Upper lobe of left lung (tissue), 6 donors: ENCODE measurements at regions not wholly inside any gene's neighbourhood (a gene's known extent, or its start where the extent isn't known, plus 50 kb on each side); places are given as distances from the start of the nearest gene placed in this dataset.

ENCODE experiments used
- ATAC-seq, 2 donors: fragments of 200-7000 bp; cut with Tn5 transposase; one replicate each; pipeline ENCODE4 v1.9.1; 2022; ENCODE audit warnings: mild to moderate bottlenecking in 2 of 2, moderate library complexity in 2 of 2; ENCODE audit not compliant: low FRiP score in 2 of 2
- DNase-seq, 2 donors: peaks; one replicate each; pipeline ENCODE4 v3.0.0-alpha.2; 2019 to 2020
- H3K27ac ChIP-seq, 4 donors: fragments of 200-600 bp; sonication (generic); one replicate each; pipeline ENCODE4 v1.5.1; 2016 to 2019
- H3K27me3 ChIP-seq, 4 donors: fragments of 200-600 bp; sonication (generic); one replicate each; pipeline ENCODE4 v1.5.1; 2017 to 2019
- H3K36me3 ChIP-seq, 4 donors: fragments of 200-600 bp; sonication (generic); one replicate each; pipeline ENCODE4 v1.5.1; 2016 to 2019
- H3K4me1 ChIP-seq, 4 donors: fragments of 200-600 bp; sonication (generic); one replicate each; pipeline ENCODE4 v1.5.1; 2018 to 2019
- H3K4me3 ChIP-seq, 4 donors: fragments of 200-600 bp; sonication (generic); one replicate each; pipeline ENCODE4 v1.5.1; 2017 to 2019; ENCODE audit warnings: mild to moderate bottlenecking in 2 of 4, moderate library complexity in 1 of 4
- H3K9me3 ChIP-seq, 4 donors: fragments of 200-600 bp; sonication (generic); one replicate each; pipeline ENCODE4 v1.5.1; 2018 to 2019
- CTCF ChIP-seq, 6 experiments: fragments of 450-650 bp in 4 of 6; fragments of 200-600 bp in 2 of 6; sonication (generic) in 2 of 6; IDR thresholded peaks; one replicate each; pipeline ENCODE4 v1.5.1; 2016 to 2019; ENCODE audit warnings: antibody characterized with exemption in 6 of 6
- EP300 ChIP-seq, 4 donors: sonication (generic); formaldehyde crosslinking; IDR thresholded peaks; one replicate each; pipeline ENCODE4 v1.5.1; 2017; ENCODE audit warnings: antibody characterized with exemption in 4 of 4, control low read depth in 2 of 4
- POLR2A ChIP-seq, 4 donors: fragments of 450-650 bp; IDR thresholded peaks; one replicate each; pipeline ENCODE4 v1.5.1; 2016 to 2017; ENCODE audit warnings: antibody characterized with exemption in 4 of 4, mild to moderate bottlenecking in 2 of 4
- POLR2AphosphoS5 ChIP-seq, 2 donors: sonication (generic); formaldehyde crosslinking; IDR thresholded peaks; one replicate each; pipeline ENCODE4 v1.5.1; 2017; ENCODE audit warnings: antibody characterized with exemption in 2 of 2
- WGBS, 2 donors: methylation state at CpG; one replicate each; pipeline ENCODE4 v1.1.5; 2017 to 2018; 5-methylcytosine and 5-hydroxymethylcytosine counted together
- donor health status: DM: no; HTN: no; CAD: no; lungs with moderate emphysema.
- donor health status: DM: no; HTN: yes; CAD: no; lungs with severe emphysema.

GRCh38 chr11:127135256-127135655 lies 134.7 kb upstream of the KIRREL3 start:
- ATAC-seq (no peak), DNase-seq (no peak)
- H3K4me1 ChIP-seq = no peaks in the 10 kb centered on the region
- no peaks in the 10 kb centered on the region for H3K36me3 ChIP-seq
- H3K27me3 ChIP-seq = no peaks in the 10 kb centered on the region
- WGBS, 2 donors = 86 to 96% methylated on average over 3 of the region's 3 CpGs
- H3K9me3 ChIP-seq = no peaks in the 10 kb centered on the region
- TF ChIP-seq CTCF (IDR thresholded peaks at IDR 0.05) = no peak
- no peak for TF ChIP-seq POLR2AphosphoS5 (IDR thresholded peaks at IDR 0.05)
- TF ChIP-seq POLR2A (IDR thresholded peaks at IDR 0.05) = no peak
- TF ChIP-seq EP300 (IDR thresholded peaks at IDR 0.05) = no peak
- H3K27ac ChIP-seq = no peak overlapping the region
- H3K4me3 ChIP-seq = no peak overlapping the region

DNA sequence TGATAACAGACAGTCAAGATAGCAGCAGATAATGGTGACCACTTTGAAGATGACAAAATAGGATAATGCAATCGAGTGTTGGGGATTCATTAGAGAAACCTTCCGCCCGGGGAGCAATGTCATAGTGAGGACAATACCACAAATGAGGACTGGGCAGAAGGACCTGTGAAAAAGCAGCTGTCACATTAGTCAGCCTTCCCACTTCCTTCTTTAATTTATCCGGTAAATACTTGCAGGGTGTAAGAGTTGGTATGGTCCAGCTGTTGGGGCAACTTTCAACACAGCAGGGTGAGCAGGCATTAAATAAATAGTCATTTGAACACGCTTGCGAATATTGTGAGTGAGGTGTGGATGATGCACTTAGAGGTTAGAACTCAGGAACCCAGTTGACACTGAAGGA lies 132.5 kb upstream of the KIRREL3 start:
- no peaks in the 10 kb centered on the region for H3K9me3 ChIP-seq
- H3K27ac ChIP-seq = no peak overlapping the region
- DNase-seq = no peak
- H3K36me3 ChIP-seq = no peaks in the 10 kb centered on the region
- no peak overlapping the region for H3K4me3 ChIP-seq
- TF ChIP-seq EP300 (IDR thresholded peaks at IDR 0.05) (no peak), POLR2AphosphoS5 (IDR thresholded peaks at IDR 0.05) (no peak), CTCF (IDR thresholded peaks at IDR 0.05) (no peak), POLR2A (IDR thresholded peaks at IDR 0.05) (no peak)
- H3K4me1 ChIP-seq = no peaks in the 10 kb centered on the region
- H3K27me3 ChIP-seq = no peaks in the 10 kb centered on the region
- ATAC-seq = no peak
- WGBS, 2 donors = 48 to 54% methylated on average over 6 of the region's 6 CpGs

DNA sequence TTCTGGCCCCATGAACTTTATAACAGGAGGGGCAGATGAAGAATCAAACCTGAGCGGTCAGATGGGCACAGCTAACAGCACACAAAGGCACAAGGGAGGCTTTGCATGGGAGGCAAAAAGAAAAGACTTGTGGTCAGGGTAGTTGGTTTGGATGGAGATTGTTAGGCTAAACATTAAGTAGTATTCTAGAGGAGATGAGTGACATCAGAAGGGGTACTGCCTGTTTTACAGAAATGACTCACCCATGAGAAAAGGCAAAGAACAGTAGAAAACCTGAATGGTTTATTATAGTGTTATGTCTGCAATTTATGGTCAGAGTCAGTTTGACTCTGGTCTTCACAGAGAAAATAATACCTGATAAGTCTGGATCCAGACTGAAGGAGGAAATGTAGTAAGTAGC lies 129.8 kb upstream of the KIRREL3 start:
- Histone ChIP-seq H3K4me1 (no peaks in the 10 kb centered on the region), H3K4me3 (no peak overlapping the region), H3K9me3 (no peaks in the 10 kb centered on the region), H3K27ac (no peak overlapping the region), H3K36me3 (no peaks in the 10 kb centered on the region), H3K27me3 (no peaks in the 10 kb centered on the region)
- WGBS, 2 donors = 93 to 100% methylated on average over 1 of the region's 1 CpG
- ATAC-seq (no peak), DNase-seq (no peak)
- TF ChIP-seq CTCF (IDR thresholded peaks at IDR 0.05) (no peak), EP300 (IDR thresholded peaks at IDR 0.05) (no peak), POLR2AphosphoS5 (IDR thresholded peaks at IDR 0.05) (no peak), POLR2A (IDR thresholded peaks at IDR 0.05) (no peak)

- H3K9me3 ChIP-seq = no peaks in the 10 kb centered on the region
- no peaks in the 10 kb centered on the region for H3K4me1 ChIP-seq
- H3K27ac ChIP-seq = no peak overlapping the region
- H3K4me3 ChIP-seq = no peak overlapping the region
- WGBS, 2 donors = 60 to 71% methylated on average over 3 of the region's 3 CpGs
- TF ChIP-seq CTCF (IDR thresholded peaks at IDR 0.05) (no peak), POLR2A (IDR thresholded peaks at IDR 0.05) (no peak), POLR2AphosphoS5 (IDR thresholded peaks at IDR 0.05) (no peak), EP300 (IDR thresholded peaks at IDR 0.05) (no peak)
- ATAC-seq (no peak), DNase-seq (no peak)
- no peaks in the 10 kb centered on the region for H3K36me3 ChIP-seq
- H3K27me3 ChIP-seq = no peaks in the 10 kb centered on the region
These were observed 126.4 kb upstream of the KIRREL3 start for GRCh38 chr11:127126986-127127385.

GRCh38 chr11:127119356-127119755 lies 118.8 kb upstream of the KIRREL3 start:
- no peak for ATAC-seq
- no peak for TF ChIP-seq CTCF (IDR thresholded peaks at IDR 0.05)
- TF ChIP-seq POLR2AphosphoS5 (IDR thresholded peaks at IDR 0.05) = no peak
- no peak for TF ChIP-seq POLR2A (IDR thresholded peaks at IDR 0.05)
- no peak for TF ChIP-seq EP300 (IDR thresholded peaks at IDR 0.05)
- no peaks in the 10 kb centered on the region for H3K36me3 ChIP-seq
- DNase-seq = no peak
- no peak overlapping the region for H3K27ac ChIP-seq
- H3K27me3 ChIP-seq = no peaks in the 10 kb centered on the region
- 62 to 79% methylated on average over 5 of the region's 5 CpGs for WGBS, 2 donors
- H3K9me3 ChIP-seq = no peaks in the 10 kb centered on the region
- no peak overlapping the region for H3K4me3 ChIP-seq
- H3K4me1 ChIP-seq = no peaks in the 10 kb centered on the region
